Panc1 (cell line): ENCODE measurements at regions not wholly inside any gene's neighbourhood (a gene's known extent, or its start where the extent isn't known, plus 50 kb on each side); places are given as distances from the start of the nearest gene placed in this dataset.
A peak's percentile ranks its signal among the peaks of the same experiment; 100 is the strongest.

Source experiments
- ATAC-seq: fragments of 200-7000 bp; cut with Tn5 transposase; 2 replicates; pipeline ENCODE4 v1.9.1; 2020; ENCODE audit warnings: mild to moderate bottlenecking, moderate library complexity
- BruUV-seq: library from RNA; stranded (reverse); fragments of 400-500 nt; replicated peaks from 2 replicates; lab custom pipeline; 2021; lab: Mats Ljungman, UMichigan
- CTCF ChIA-PET: fragments of 300-600 bp; sonication (Branson Sonifier 250); formaldehyde crosslinking; loops from one replicate; lab custom pipeline; 2022; ENCODE audit warnings: antibody characterized with exemption; lab: Charles Lee
- POLR2A ChIA-PET: fragments of 300-600 bp; sonication (Branson Sonifier 250); formaldehyde crosslinking; loops from one replicate; lab custom pipeline; 2022; ENCODE audit warnings: antibody characterized with exemption; lab: Charles Lee
- DNase-seq: peaks from one replicate; pipeline ENCODE4 v3.0.0-alpha.2; 2010; ENCODE audit warnings: low read depth, low spot score
- H3K27ac ChIP-seq: 2 replicates; pipeline ENCODE4 v1.5.1; 2011; ENCODE audit warnings: mild to moderate bottlenecking, low read length, inconsistent platforms
- H3K27me3 ChIP-seq: fragments of 200-500 bp; sonication (Bioruptor generic); 2 replicates; pipeline ENCODE4 v1.6.0; 2014; ENCODE audit warnings: low read length, inconsistent platforms; ENCODE audit not compliant: control insufficient read depth, insufficient read depth
- H3K36me3 ChIP-seq: fragments of 200-500 bp; sonication (Bioruptor generic); 2 replicates; pipeline ENCODE4 v1.5.1; 2014; ENCODE audit warnings: inconsistent platforms, mild to moderate bottlenecking, low read length, moderate library complexity; ENCODE audit not compliant: control insufficient read depth, insufficient read depth
- H3K4me1 ChIP-seq: 2 replicates; pipeline ENCODE4 v1.5.1; 2011; ENCODE audit warnings: inconsistent platforms, mild to moderate bottlenecking, low read length, moderate library complexity; ENCODE audit not compliant: control insufficient read depth, insufficient read depth
- H3K4me3 ChIP-seq, 2 experiments: 2 replicates each; pipeline ENCODE4 v1.5.1; 2011 to 2012; ENCODE audit warnings: low read depth in 2 of 2, low read length in 2 of 2, mild to moderate bottlenecking in 2 of 2, inconsistent platforms in 1 of 2, moderate library complexity in 1 of 2
- H3K9me3 ChIP-seq: fragments of 200-500 bp; sonication (Bioruptor generic); 2 replicates; pipeline ENCODE4 v1.5.1; 2014; ENCODE audit warnings: low read depth, mild to moderate bottlenecking, inconsistent platforms, low read length, moderate library complexity; ENCODE audit not compliant: control insufficient read depth, insufficient read depth
- CTCF ChIP-seq: fragments of 450-650 bp; IDR thresholded peaks from 2 replicates; pipeline ENCODE4 v1.5.1; 2017; ENCODE audit warnings: mild to moderate bottlenecking
- POLR2AphosphoS5 ChIP-seq: IDR thresholded peaks from 2 replicates; pipeline ENCODE4 v1.6.1; 2012; ENCODE audit warnings: mild to moderate bottlenecking, low read depth, low read length, moderate library complexity
- SIN3A ChIP-seq: IDR thresholded peaks from 2 replicates; pipeline ENCODE4 v1.6.1; 2012; ENCODE audit warnings: low read depth, mild to moderate bottlenecking, low read length, moderate library complexity, borderline replicate concordance; ENCODE audit not compliant: insufficient read depth
- TCF7L2 ChIP-seq: IDR thresholded peaks from 2 replicates; pipeline ENCODE4 v1.6.1; 2011; ENCODE audit warnings: mild to moderate bottlenecking, low read depth, low read length, inconsistent platforms
- in situ Hi-C: cut with HindIII; loops from 2 replicates; pipeline ENCODE4 v1.10.0; 2016; ENCODE audit warnings: low sequenced_read_pairs, low pct_unique_long_range_greater_than_20kb
- intact Hi-C: fragments of 100-400 bp; cut with micrococcal nuclease; formaldehyde crosslinking; loops from one replicate; pipeline ENCODE4 v1.10.0; 2022; ENCODE audit not compliant: unreplicated experiment
- TF ChIP-seq, protein P1 (sequence below), 2 experiments: IDR thresholded peaks; 2 replicates each; pipeline ENCODE4 v1.6.1; 2011 to 2012; ENCODE audit warnings: low read depth in 2 of 2, control low read depth in 1 of 2, low read length in 1 of 2, mild to moderate bottlenecking in 1 of 2, moderate library complexity in 1 of 2; ENCODE audit not compliant: insufficient read depth in 1 of 2

DNA sequence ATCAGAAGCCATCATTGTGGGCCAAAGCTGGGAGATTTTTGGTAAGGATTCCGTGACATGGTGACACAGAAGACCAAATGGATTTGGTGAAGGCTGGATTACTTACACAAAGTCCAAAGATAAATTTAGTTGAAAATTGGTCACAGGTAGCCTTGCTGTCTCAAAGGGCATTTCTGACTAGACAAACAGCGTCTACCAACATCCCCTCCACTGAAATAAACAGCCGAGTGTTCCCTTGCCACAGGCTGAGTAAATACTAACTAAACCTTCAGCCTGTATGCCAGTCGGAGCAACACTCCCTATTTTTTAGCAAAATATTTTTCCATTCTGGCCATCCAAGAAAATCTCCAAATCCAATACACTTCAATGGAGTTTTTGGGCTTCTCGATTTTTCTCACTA lies 279.9 kb upstream of the CITED2 start:
- ChIA-PET POLR2A (no interaction called here), CTCF (no interaction called here)
- H3K4me1 ChIP-seq, result no peaks in the 10 kb centered on the region
- H3K27me3 ChIP-seq, result no peaks in the 10 kb centered on the region
- no TSS peak for BruUV-seq
- DNase-seq (no peak), ATAC-seq (no peak)
- TF ChIP-seq POLR2AphosphoS5, result no peak
- TF ChIP-seq, protein P1, sequence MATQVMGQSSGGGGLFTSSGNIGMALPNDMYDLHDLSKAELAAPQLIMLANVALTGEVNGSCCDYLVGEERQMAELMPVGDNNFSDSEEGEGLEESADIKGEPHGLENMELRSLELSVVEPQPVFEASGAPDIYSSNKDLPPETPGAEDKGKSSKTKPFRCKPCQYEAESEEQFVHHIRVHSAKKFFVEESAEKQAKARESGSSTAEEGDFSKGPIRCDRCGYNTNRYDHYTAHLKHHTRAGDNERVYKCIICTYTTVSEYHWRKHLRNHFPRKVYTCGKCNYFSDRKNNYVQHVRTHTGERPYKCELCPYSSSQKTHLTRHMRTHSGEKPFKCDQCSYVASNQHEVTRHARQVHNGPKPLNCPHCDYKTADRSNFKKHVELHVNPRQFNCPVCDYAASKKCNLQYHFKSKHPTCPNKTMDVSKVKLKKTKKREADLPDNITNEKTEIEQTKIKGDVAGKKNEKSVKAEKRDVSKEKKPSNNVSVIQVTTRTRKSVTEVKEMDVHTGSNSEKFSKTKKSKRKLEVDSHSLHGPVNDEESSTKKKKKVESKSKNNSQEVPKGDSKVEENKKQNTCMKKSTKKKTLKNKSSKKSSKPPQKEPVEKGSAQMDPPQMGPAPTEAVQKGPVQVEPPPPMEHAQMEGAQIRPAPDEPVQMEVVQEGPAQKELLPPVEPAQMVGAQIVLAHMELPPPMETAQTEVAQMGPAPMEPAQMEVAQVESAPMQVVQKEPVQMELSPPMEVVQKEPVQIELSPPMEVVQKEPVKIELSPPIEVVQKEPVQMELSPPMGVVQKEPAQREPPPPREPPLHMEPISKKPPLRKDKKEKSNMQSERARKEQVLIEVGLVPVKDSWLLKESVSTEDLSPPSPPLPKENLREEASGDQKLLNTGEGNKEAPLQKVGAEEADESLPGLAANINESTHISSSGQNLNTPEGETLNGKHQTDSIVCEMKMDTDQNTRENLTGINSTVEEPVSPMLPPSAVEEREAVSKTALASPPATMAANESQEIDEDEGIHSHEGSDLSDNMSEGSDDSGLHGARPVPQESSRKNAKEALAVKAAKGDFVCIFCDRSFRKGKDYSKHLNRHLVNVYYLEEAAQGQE (IDR thresholded peaks at IDR 0.05; ENCODE audit: insufficient read depth in 1 of 2, low read depth in 2 of 2, low read length in 1 of 2), result no peak
- TF ChIP-seq TCF7L2, result no peak
- TF ChIP-seq SIN3A, result no peak
- TF ChIP-seq CTCF, result no peak
- peak overlapping the region; percentile 20; the same call in 1 of the 2 replicates for H3K27ac ChIP-seq
- intact Hi-C loops (no loop called here), in situ Hi-C loops (no loop called here)
- H3K36me3 ChIP-seq, result no peaks in the 10 kb centered on the region
- no peak overlapping the region for H3K4me3 ChIP-seq
- no peaks in the 10 kb centered on the region for H3K9me3 ChIP-seq

DNA sequence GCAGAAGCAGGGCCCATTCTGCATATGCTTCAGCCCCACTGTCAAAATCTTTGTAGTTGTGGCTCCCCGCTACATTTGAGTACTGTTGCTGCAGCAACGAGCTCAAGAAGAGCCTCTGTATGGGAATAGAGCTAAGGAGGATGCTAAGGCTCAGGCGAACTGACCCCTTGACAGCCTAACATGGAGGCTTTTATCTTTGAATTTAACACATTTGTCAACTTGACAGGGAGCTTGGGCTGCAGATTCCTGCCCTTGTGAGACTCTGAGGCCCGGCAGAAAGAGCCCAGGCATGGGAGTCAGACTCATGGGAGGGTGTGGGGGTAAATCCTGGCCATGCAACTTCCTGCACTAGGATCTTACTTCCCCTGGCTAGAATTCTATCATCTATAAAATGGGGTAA lies 278.7 kb upstream of the CITED2 start:
- in situ Hi-C loops (no loop called here), intact Hi-C loops (no loop called here)
- TF ChIP-seq CTCF (no peak), SIN3A (no peak), TCF7L2 (no peak), POLR2AphosphoS5 (no peak)
- TF ChIP-seq, protein P1 (IDR thresholded peaks at IDR 0.05; ENCODE audit: insufficient read depth in 1 of 2, low read depth in 2 of 2, low read length in 1 of 2), result no peak
- H3K4me1 ChIP-seq, result no peaks in the 10 kb centered on the region
- no peaks in the 10 kb centered on the region for H3K9me3 ChIP-seq
- no peak for DNase-seq
- ChIA-PET CTCF (no interaction called here), POLR2A (no interaction called here)
- H3K27me3 ChIP-seq, result no peaks in the 10 kb centered on the region
- ATAC-seq, result no peak
- H3K27ac ChIP-seq, result no peak overlapping the region
- no peaks in the 10 kb centered on the region for H3K36me3 ChIP-seq
- H3K4me3 ChIP-seq, result no peak overlapping the region
- no TSS peak for BruUV-seq
